ENCODE measurements at regions not wholly inside any gene's neighbourhood (a gene's known extent, or its start where the extent isn't known, plus 50 kb on each side); places are given as distances from the start of the nearest gene placed in this dataset.

DNA sequence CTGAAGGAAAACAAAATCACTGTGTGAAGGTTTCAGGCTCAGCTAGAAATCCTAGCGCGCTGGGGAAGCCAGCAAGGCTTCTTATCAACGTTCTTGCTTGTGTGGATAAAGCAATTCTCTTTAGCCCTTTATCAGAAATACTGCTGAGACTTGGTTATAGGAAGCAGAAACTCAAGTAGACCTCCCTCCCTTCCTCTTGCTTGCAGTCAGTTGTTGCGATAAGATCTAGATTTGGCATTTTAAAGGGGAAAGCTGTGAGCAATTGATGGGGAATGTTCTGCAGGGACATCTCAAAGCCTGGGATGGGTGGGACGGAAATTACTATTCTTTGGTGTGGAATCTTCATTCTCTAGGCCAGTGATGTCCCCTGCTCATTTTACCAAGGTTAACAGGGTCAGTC lies 76.4 kb upstream of the ANO4 start:
- TF ChIP-seq, protein P1, sequence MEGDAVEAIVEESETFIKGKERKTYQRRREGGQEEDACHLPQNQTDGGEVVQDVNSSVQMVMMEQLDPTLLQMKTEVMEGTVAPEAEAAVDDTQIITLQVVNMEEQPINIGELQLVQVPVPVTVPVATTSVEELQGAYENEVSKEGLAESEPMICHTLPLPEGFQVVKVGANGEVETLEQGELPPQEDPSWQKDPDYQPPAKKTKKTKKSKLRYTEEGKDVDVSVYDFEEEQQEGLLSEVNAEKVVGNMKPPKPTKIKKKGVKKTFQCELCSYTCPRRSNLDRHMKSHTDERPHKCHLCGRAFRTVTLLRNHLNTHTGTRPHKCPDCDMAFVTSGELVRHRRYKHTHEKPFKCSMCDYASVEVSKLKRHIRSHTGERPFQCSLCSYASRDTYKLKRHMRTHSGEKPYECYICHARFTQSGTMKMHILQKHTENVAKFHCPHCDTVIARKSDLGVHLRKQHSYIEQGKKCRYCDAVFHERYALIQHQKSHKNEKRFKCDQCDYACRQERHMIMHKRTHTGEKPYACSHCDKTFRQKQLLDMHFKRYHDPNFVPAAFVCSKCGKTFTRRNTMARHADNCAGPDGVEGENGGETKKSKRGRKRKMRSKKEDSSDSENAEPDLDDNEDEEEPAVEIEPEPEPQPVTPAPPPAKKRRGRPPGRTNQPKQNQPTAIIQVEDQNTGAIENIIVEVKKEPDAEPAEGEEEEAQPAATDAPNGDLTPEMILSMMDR (IDR thresholded peaks at IDR 0.05) = no peak
- no peak for TF ChIP-seq POLR2A (IDR thresholded peaks at IDR 0.05)
